CD14-positive monocyte (primary cell): ENCODE measurements at regions not wholly inside any gene's neighbourhood (a gene's known extent, or its start where the extent isn't known, plus 50 kb on each side); places are given as distances from the start of the nearest gene placed in this dataset.

ENCODE experiments used
- DNase-seq, 3 donors: peaks; one replicate each; pipeline ENCODE4 v3.0.0-alpha.2; 2011 to 2022
- H2AFZ ChIP-seq: 2 replicates; pipeline ENCODE4 v1.6.0; 2012; ENCODE audit warnings: mild to moderate bottlenecking, low read depth, low read length, inconsistent platforms; ENCODE audit not compliant: insufficient read depth, poor library complexity, severe bottlenecking
- H3K27ac ChIP-seq, 2 donors: 1 replicate in 1 of 2; 2 replicates in 1 of 2; pipeline ENCODE4 v1.5.1; 2012 to 2013; ENCODE audit warnings: low read length in 2 of 2, control low read depth in 1 of 2, inconsistent platforms in 1 of 2, low read depth in 1 of 2, mild to moderate bottlenecking in 1 of 2
- H3K27me3 ChIP-seq, 2 donors: one replicate each; pipeline versions ENCODE4 v1.6.0 to v1.6.1; 2011 to 2013; ENCODE audit warnings: low read length in 2 of 2; ENCODE audit not compliant: control insufficient read depth in 2 of 2, insufficient read depth in 2 of 2
- H3K36me3 ChIP-seq, 2 donors: replicated peaks in 1 of 2; 1 replicate in 1 of 2; 2 replicates in 1 of 2; pipeline versions ENCODE4 v1.5.1 to v1.6.1; 2012 to 2013; ENCODE audit warnings: low read length in 2 of 2, control low read depth in 1 of 2, inconsistent platforms in 1 of 2, mild to moderate bottlenecking in 1 of 2; ENCODE audit not compliant: insufficient read depth in 2 of 2, control insufficient read depth in 1 of 2
- H3K4me1 ChIP-seq, 2 donors: 1 replicate in 1 of 2; 2 replicates in 1 of 2; pipeline versions ENCODE4 v1.5.1 to v1.6.1; 2012 to 2013; ENCODE audit warnings: low read length in 2 of 2, control low read depth in 1 of 2, inconsistent platforms in 1 of 2, mild to moderate bottlenecking in 1 of 2, moderate library complexity in 1 of 2; ENCODE audit not compliant: insufficient read depth in 2 of 2, control insufficient read depth in 1 of 2
- H3K4me2 ChIP-seq: replicated peaks from 2 replicates; pipeline ENCODE3; 2012; ENCODE audit warnings: low read length, moderate library complexity, mild to moderate bottlenecking; ENCODE audit not compliant: poor library complexity, severe bottlenecking; ENCODE audit errors: extremely low read depth
- H3K4me3 ChIP-seq, 3 experiments: fragments of 200-600 bp in 1 of 3; sonication (generic) in 1 of 3; replicated peaks in 1 of 3; 1 replicate in 2 of 3; 2 replicates in 1 of 3; pipeline ENCODE4 v1.5.1; 2011 to 2013; ENCODE audit warnings: low read length in 3 of 3, mild to moderate bottlenecking in 3 of 3, control low read depth in 2 of 3, low read depth in 2 of 3, inconsistent platforms in 1 of 3, moderate library complexity in 1 of 3
- H3K79me2 ChIP-seq: 2 replicates; pipeline ENCODE4 v1.6.0; 2012; ENCODE audit warnings: mild to moderate bottlenecking, control low read depth, inconsistent platforms, low read length, moderate library complexity; ENCODE audit not compliant: insufficient read depth
- H3K9ac ChIP-seq: 2 replicates; pipeline ENCODE4 v1.6.0; 2017; ENCODE audit warnings: low read length, mild to moderate bottlenecking; ENCODE audit not compliant: insufficient read depth, poor library complexity, severe bottlenecking
- H3K9me3 ChIP-seq, 2 donors: replicated peaks in 1 of 2; 1 replicate in 1 of 2; 2 replicates in 1 of 2; pipeline versions ENCODE4 v1.5.1 to v1.6.1; 2012 to 2013; ENCODE audit warnings: low read length in 2 of 2, control low read depth in 1 of 2; ENCODE audit not compliant: control insufficient read depth in 1 of 2, insufficient read depth in 1 of 2
- H4K20me1 ChIP-seq: 2 replicates; pipeline ENCODE4 v1.6.0; 2012; ENCODE audit warnings: mild to moderate bottlenecking, low read length, control low read depth, moderate library complexity; ENCODE audit not compliant: insufficient read depth
- H3K27ac Mint-ChIP-seq, 7 donors: one replicate each; pipeline ENCODE4 v1.8.0; 2020; ENCODE audit warnings: mild to moderate bottlenecking in 7 of 7, mixed read lengths in 7 of 7, moderate library complexity in 6 of 7, inconsistent platforms in 2 of 7
- H3K27me3 Mint-ChIP-seq, 3 donors: one replicate each; pipeline ENCODE4 v1.8.0; 2021 to 2022; ENCODE audit warnings: low read depth in 3 of 3, mild to moderate bottlenecking in 3 of 3, mixed read lengths in 3 of 3, moderate library complexity in 3 of 3, inconsistent platforms in 1 of 3
- H3K36me3 Mint-ChIP-seq, 2 donors: one replicate each; pipeline ENCODE4 v1.8.0; 2020; ENCODE audit warnings: mixed read lengths in 2 of 2, inconsistent platforms in 1 of 2, mild to moderate bottlenecking in 1 of 2
- H3K4me1 Mint-ChIP-seq: one replicate; pipeline ENCODE4 v1.8.0; 2020; ENCODE audit warnings: mild to moderate bottlenecking, mixed read lengths
- H3K4me3 Mint-ChIP-seq, 2 donors: one replicate each; pipeline ENCODE4 v1.8.0; 2020; ENCODE audit warnings: mild to moderate bottlenecking in 2 of 2, mixed read lengths in 2 of 2, moderate library complexity in 1 of 2
- H3K9me3 Mint-ChIP-seq, 7 donors: one replicate each; pipeline ENCODE4 v1.8.0; 2020 to 2022; ENCODE audit warnings: mixed read lengths in 7 of 7, mild to moderate bottlenecking in 6 of 7, moderate library complexity in 6 of 7, inconsistent platforms in 2 of 7
- WGBS: methylation state at CpG from one replicate; pipeline ENCODE4 v1.1.5; 2013; ENCODE audit warnings: missing lambda C conversion rate; ENCODE audit not compliant: insufficient coverage; 5-methylcytosine and 5-hydroxymethylcytosine counted together
- intact Hi-C, 2 donors: fragments of 100-400 bp; cut with micrococcal nuclease; formaldehyde crosslinking; loops; one replicate each; pipeline versions ENCODE4 v1.15.0 to v1.15.1; 2023
- TF ChIP-seq, protein P1 (sequence below): fragments of 200-600 bp; IDR thresholded peaks from one replicate; pipeline ENCODE4 v1.8.0; 2022; ENCODE audit warnings: antibody characterized with exemption, mild to moderate bottlenecking

- intact Hi-C loops, result no loop called here
- peaks cover 0 to 3% of the 10 kb centered on the region in 2 donors for H3K9me3 ChIP-seq
- H3K4me3 ChIP-seq, result no peak overlapping the region
- H3K4me1 ChIP-seq, result no peaks in the 10 kb centered on the region
- Mint-ChIP-seq H3K27me3 (no peaks in the 10 kb centered on the region), H3K4me1 (no peaks in the 10 kb centered on the region), H3K4me3 (no peak overlapping the region), H3K27ac (no peak overlapping the region), H3K36me3 (no peaks in the 10 kb centered on the region), H3K9me3 (peaks cover 0 to 10% (median 3%) of the 10 kb centered on the region in 7 donors)
- no peak overlapping the region for H3K27ac ChIP-seq
- no peak overlapping the region for H2AFZ ChIP-seq
- TF ChIP-seq, protein P1, sequence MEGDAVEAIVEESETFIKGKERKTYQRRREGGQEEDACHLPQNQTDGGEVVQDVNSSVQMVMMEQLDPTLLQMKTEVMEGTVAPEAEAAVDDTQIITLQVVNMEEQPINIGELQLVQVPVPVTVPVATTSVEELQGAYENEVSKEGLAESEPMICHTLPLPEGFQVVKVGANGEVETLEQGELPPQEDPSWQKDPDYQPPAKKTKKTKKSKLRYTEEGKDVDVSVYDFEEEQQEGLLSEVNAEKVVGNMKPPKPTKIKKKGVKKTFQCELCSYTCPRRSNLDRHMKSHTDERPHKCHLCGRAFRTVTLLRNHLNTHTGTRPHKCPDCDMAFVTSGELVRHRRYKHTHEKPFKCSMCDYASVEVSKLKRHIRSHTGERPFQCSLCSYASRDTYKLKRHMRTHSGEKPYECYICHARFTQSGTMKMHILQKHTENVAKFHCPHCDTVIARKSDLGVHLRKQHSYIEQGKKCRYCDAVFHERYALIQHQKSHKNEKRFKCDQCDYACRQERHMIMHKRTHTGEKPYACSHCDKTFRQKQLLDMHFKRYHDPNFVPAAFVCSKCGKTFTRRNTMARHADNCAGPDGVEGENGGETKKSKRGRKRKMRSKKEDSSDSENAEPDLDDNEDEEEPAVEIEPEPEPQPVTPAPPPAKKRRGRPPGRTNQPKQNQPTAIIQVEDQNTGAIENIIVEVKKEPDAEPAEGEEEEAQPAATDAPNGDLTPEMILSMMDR, result no peak
- no peaks in the 10 kb centered on the region for H3K79me2 ChIP-seq
- H3K27me3 ChIP-seq, result no peaks in the 10 kb centered on the region
- no peak overlapping the region for H3K4me2 ChIP-seq
- 81% methylated on average over 2 of the region's 2 CpGs for WGBS
- DNase-seq, result no peak
- no peaks in the 10 kb centered on the region for H4K20me1 ChIP-seq
- H3K36me3 ChIP-seq, result no peaks in the 10 kb centered on the region
- no peak overlapping the region for H3K9ac ChIP-seq
Measured at GRCh38 chr6:62980093-62980492, 231.2 kb upstream of the FKBP1C start.

DNA sequence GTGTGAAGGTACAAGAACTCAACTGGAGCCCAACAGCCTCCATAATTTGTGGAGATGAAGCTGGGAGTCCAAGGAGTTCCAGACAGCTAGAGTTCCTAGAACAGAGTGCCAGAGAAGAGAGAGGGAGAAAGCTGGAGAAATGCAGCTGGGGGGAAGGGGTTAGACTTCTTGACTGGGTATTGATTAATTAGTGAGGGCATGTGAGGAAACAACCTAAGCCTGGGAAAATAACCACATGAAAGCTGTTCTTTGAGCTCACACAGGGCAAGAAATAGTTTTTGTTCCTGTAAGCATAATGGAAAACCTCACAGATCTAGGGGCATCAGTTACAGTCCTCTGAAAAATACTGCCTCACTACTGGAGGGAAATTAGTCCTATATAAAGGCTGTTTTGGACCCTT, 230.5 kb upstream of the FKBP1C start:
- H3K27me3 ChIP-seq, result no peaks in the 10 kb centered on the region
- H3K4me1 Mint-ChIP-seq, result no peaks in the 10 kb centered on the region
- peaks cover 0 to 12% (median 5%) of the 10 kb centered on the region in 7 donors for H3K9me3 Mint-ChIP-seq
- no peak for DNase-seq
- peaks cover 0 to 3% of the 10 kb centered on the region in 2 donors for H3K9me3 ChIP-seq
- TF ChIP-seq, protein P1, result no peak
- H3K36me3 ChIP-seq, result no peaks in the 10 kb centered on the region
- H3K27me3 Mint-ChIP-seq, result no peaks in the 10 kb centered on the region
- no peak overlapping the region for H3K4me3 Mint-ChIP-seq
- H3K4me3 ChIP-seq, result no peak overlapping the region
- H3K27ac ChIP-seq, result no peak overlapping the region
- H3K4me1 ChIP-seq, result no peaks in the 10 kb centered on the region
- H4K20me1 ChIP-seq, result no peaks in the 10 kb centered on the region
- H3K9ac ChIP-seq, result no peak overlapping the region
- intact Hi-C loops, result no loop called here
- no peak overlapping the region for H3K4me2 ChIP-seq
- H3K79me2 ChIP-seq, result no peaks in the 10 kb centered on the region
- H2AFZ ChIP-seq, result no peak overlapping the region
- no peaks in the 10 kb centered on the region for H3K36me3 Mint-ChIP-seq
- no peak overlapping the region for H3K27ac Mint-ChIP-seq
